ENCODE measurements at regions not wholly inside any gene's neighbourhood (a gene's known extent, or its start where the extent isn't known, plus 50 kb on each side); places are given as distances from the start of the nearest gene placed in this dataset.

GRCh38 chr9:746661-747434, 94.6 kb upstream of the DMRT1 start:
- no peak for TF ChIP-seq GABPA (IDR thresholded peaks at IDR 0.05; ENCODE audit: borderline replicate concordance, insufficient read depth, low read length)
- TF ChIP-seq CTCF (IDR thresholded peaks at IDR 0.05; ENCODE audit: control extremely low read depth in 1 of 3, insufficient read depth in 1 of 3, low read depth in 1 of 3, low read length in 3 of 3), result no peak
- no peak for TF ChIP-seq ZNF274 (IDR thresholded peaks at IDR 0.05; ENCODE audit: borderline replicate concordance, extremely low read depth, low read length)
- no peak for TF ChIP-seq NRF1 (IDR thresholded peaks at IDR 0.05; ENCODE audit: low read depth, low read length)
- no peak for TF ChIP-seq MAFK (IDR thresholded peaks at IDR 0.05; ENCODE audit: low read depth, low read length)
- TF ChIP-seq EP300 (IDR thresholded peaks at IDR 0.05; ENCODE audit: borderline replicate concordance in 1 of 2, low read depth in 2 of 2, low read length in 2 of 2), result no peak
- TF ChIP-seq MAX (IDR thresholded peaks at IDR 0.05), result no peak
- no peak for TF ChIP-seq RAD21 (IDR thresholded peaks at IDR 0.05 in 1 of 2, conservative IDR thresholded peaks at IDR 0.05 in 1 of 2; ENCODE audit: low read depth in 2 of 2, low read length in 2 of 2)
- TF ChIP-seq USF2 (IDR thresholded peaks at IDR 0.05; ENCODE audit: low read length), result no peak
- TF ChIP-seq SP1 (IDR thresholded peaks at IDR 0.05; ENCODE audit: low read depth, low read length), result no peak
- TF ChIP-seq SP2 (IDR thresholded peaks at IDR 0.05; ENCODE audit: low read length), result no peak
- no peak for TF ChIP-seq BRCA1 (IDR thresholded peaks at IDR 0.05; ENCODE audit: low read depth, low read length)
- no peak for TF ChIP-seq JUN (IDR thresholded peaks at IDR 0.05; ENCODE audit: low read depth, low read length)

Data from H1 (cell line).